ENCODE measurements at regions not wholly inside any gene's neighbourhood (a gene's known extent, or its start where the extent isn't known, plus 50 kb on each side); places are given as distances from the start of the nearest gene placed in this dataset.

GRCh38 chr9:108526518-108526917 lies 329.3 kb downstream of the ACTL7B start:
- CTCF ChIA-PET: no interaction called here
- Mint-ChIP-seq H3K9me3 (no peaks in the 10 kb centered on the region), H3K36me3 (ENCODE audit: low read depth) (no peaks in the 10 kb centered on the region)

GRCh38 chr9:108525186-108525585 lies 330.6 kb downstream of the ACTL7B start:
- POLR2A ChIA-PET: no interaction called here
- peaks cover 2% of the 10 kb centered on the region for H3K27me3 Mint-ChIP-seq
- DNase-seq (no peak), ATAC-seq (ENCODE audit: low read depth) (no peak)
- H3K36me3 Mint-ChIP-seq (ENCODE audit: low read depth): no peaks in the 10 kb centered on the region
- no peaks in the 10 kb centered on the region for H3K4me1 Mint-ChIP-seq
- H3K9me3 Mint-ChIP-seq: no peaks in the 10 kb centered on the region
- intact Hi-C loops (cut with micrococcal nuclease): no loop called here
- CTCF ChIA-PET: no interaction called here
- H3K27ac Mint-ChIP-seq: no peak overlapping the region
- TF ChIP-seq CTCF (IDR thresholded peaks at IDR 0.05): no peak
- no peak overlapping the region for H3K4me3 Mint-ChIP-seq

More at GRCh38 chr9:108526518-108526917, 329.3 kb downstream of the ACTL7B start:
- TF ChIP-seq CTCF (IDR thresholded peaks at IDR 0.05): no peak
- Mint-ChIP-seq H3K4me1 (no peaks in the 10 kb centered on the region), H3K4me3 (no peak overlapping the region), H3K27ac (no peak overlapping the region), H3K27me3 (peaks cover 2% of the 10 kb centered on the region)
- ATAC-seq (ENCODE audit: low read depth): no peak
- DNase-seq: no peak
- intact Hi-C loops (cut with micrococcal nuclease): no loop called here
- POLR2A ChIA-PET: no interaction called here

- ATAC-seq (ENCODE audit: low read depth) (no peak), DNase-seq (no peak)
- Mint-ChIP-seq H3K4me3 (no peak overlapping the region), H3K36me3 (ENCODE audit: low read depth) (no peaks in the 10 kb centered on the region), H3K4me1 (no peaks in the 10 kb centered on the region), H3K9me3 (no peaks in the 10 kb centered on the region), H3K27me3 (peaks cover 2% of the 10 kb centered on the region), H3K27ac (no peak overlapping the region)
- ChIA-PET CTCF (no interaction called here), POLR2A (interaction anchor here (0.6 kb wide), 1 partner anchor 10 kb away, joined by 4 read pairs; no protein-coding TSS in a partner anchor)
- no peak for TF ChIP-seq CTCF (IDR thresholded peaks at IDR 0.05)
- intact Hi-C loops (cut with micrococcal nuclease): no loop called here
These were observed 334.7 kb downstream of the ACTL7B start for GRCh38 chr9:108521063-108521590.

- intact Hi-C loops (cut with micrococcal nuclease): no loop called here
- CTCF ChIA-PET: no interaction called here
- Mint-ChIP-seq H3K4me3 (no peak overlapping the region), H3K27ac (no peak overlapping the region), H3K4me1 (no peaks in the 10 kb centered on the region), H3K27me3 (no peaks in the 10 kb centered on the region), H3K9me3 (no peaks in the 10 kb centered on the region), H3K36me3 (ENCODE audit: low read depth) (no peaks in the 10 kb centered on the region)
- POLR2A ChIA-PET: no interaction called here
- no peak for ATAC-seq (ENCODE audit: low read depth)
- no peak for DNase-seq
- TF ChIP-seq CTCF (IDR thresholded peaks at IDR 0.05): no peak
These were observed 336.3 kb downstream of the ACTL7B start for GRCh38 chr9:108519437-108519836.

GRCh38 chr9:108517651-108518365 lies 338.0 kb downstream of the ACTL7B start:
- ATAC-seq (ENCODE audit: low read depth) (no peak), DNase-seq (no peak)
- POLR2A ChIA-PET: no interaction called here
- Mint-ChIP-seq H3K4me1 (no peaks in the 10 kb centered on the region), H3K27me3 (no peaks in the 10 kb centered on the region), H3K27ac (no peak overlapping the region), H3K36me3 (ENCODE audit: low read depth) (no peaks in the 10 kb centered on the region), H3K9me3 (no peaks in the 10 kb centered on the region), H3K4me3 (no peak overlapping the region)
- CTCF ChIA-PET: no interaction called here
- intact Hi-C loops (cut with micrococcal nuclease): no loop called here
- TF ChIP-seq CTCF (IDR thresholded peaks at IDR 0.05): no peak
